GM18858 (cell line): ENCODE measurements at regions not wholly inside any gene's neighbourhood (a gene's known extent, or its start where the extent isn't known, plus 50 kb on each side); places are given as distances from the start of the nearest gene placed in this dataset.

Experiments used
- ATAC-seq: cut with Tn5 transposase; IDR thresholded peaks from one replicate; pipeline ENCODE4 v1.9.1; 2021; ENCODE audit not compliant: unreplicated experiment

DNA sequence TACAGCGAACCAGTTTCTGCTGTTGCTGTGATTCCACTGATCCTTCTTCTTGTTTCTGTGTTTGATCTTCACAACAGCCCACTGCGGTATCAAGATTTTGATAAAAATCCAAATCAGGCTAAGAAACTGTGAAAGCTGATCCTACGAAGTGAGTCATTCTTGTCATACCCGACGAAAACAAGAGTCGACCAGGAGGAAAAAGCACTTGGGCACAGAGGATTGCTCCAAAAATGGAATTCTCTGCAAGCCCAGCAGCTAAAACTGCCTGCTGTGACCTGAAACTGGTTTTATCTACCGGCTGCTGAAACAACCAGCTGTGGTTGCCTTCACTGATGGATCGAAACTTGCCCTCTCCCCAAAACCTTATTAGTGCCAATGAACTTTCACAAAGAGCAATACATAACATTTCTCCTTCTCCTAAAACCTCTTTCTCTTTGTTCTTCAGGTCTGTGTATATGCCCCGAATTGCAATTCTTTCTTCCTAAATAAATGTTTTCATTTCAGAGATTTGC is 607.0 kb upstream of the PRKX start:
- no peak for ATAC-seq

DNA sequence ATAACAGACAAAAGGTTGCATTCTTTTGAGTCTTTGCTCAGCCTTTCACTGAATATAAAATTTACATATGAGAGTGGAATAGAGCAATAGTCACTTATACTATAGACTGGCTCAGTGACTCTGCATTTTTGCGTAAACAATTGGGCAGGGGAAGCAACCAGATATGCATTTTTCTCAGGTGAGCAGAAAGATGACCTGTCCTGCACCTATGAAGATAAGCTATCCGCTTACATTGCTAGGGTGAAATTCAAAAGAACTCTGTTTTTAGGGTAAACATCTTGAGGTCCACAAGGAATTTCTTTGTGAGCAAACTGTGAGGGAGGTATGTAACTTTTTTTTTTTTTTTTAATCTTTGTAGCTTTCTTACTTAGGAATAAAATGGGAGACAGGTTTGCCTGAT is 602.4 kb upstream of the PRKX start:
- ATAC-seq: no peak

DNA sequence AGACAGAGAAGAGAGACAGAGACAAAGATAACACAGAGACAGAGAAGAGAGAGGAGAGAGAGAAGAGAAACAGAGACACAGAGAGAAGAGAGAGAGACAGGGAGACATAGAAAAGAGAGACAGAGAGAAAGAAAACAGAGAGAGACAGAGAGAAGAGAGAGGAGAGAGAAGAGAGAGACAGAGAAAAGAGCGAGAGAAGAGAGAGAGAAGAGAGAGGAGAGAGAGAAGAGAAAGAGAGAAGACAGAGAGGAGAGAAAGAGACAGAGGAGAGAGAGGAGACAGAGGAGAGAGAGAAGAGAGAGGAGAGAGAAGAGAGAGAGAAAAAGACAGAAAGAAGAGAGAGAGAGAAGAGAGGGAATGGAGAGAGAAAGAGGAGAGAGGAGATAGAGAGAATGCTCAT is 601.1 kb upstream of the PRKX start:
- ATAC-seq: no peak

DNA sequence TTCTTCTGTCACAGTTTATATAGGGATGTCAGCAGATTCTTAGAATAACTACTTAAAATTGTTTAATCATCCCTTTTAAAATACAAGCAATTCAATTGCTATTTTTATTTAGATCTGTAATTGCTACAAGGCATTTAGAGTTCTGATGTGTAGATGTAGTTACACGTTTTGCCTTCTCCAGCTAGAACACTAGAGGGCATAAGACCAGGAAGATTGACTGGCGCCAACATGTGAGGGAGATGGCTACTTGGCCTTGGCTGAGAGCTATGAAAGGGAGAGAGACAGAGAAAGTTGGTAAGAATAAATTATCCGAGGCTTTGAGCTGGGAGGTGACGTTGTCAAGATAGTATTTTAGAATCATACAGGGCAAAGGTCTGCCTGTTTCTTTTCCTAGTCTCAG is 563.7 kb upstream of the PRKX start:
- no peak for ATAC-seq

DNA sequence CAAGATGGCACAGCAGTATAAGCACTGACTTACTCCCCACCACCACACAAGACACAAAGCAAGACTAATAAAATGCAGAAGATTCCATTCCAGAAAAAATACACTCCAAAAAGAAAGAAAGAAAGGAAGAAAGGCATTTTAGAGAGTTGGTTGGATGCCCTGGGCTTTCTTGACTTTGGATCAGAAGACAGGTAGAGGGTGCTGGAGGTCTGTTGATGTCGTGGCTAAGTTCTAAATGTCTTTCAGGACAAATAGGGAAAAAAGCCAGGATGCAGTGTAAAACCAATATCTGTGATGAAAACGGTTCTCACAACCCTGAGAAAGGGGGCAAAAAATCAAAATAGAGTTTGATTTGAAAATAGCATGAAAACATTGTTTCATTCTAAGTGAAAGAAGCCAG is 555.2 kb upstream of the PRKX start:
- no peak for ATAC-seq

DNA sequence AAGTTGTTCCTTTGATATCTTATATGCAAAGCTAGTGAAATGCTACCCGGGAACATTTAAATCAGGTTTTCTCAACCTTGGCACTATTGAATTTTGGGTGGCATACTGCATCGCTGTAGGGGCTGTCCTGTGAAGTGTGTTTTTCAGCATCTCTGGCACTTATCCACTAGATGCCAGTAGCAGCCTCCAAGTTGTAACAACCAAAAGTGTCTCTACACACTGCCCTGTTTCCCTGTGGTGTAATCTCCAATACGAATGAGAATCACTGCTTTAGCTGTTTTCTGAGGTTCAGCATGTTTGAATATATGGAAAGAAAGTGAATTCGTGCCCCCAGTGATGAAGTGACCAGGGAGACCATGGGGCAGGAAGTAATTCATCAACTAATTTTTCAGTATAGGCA is 551.6 kb upstream of the PRKX start:
- no peak for ATAC-seq

DNA sequence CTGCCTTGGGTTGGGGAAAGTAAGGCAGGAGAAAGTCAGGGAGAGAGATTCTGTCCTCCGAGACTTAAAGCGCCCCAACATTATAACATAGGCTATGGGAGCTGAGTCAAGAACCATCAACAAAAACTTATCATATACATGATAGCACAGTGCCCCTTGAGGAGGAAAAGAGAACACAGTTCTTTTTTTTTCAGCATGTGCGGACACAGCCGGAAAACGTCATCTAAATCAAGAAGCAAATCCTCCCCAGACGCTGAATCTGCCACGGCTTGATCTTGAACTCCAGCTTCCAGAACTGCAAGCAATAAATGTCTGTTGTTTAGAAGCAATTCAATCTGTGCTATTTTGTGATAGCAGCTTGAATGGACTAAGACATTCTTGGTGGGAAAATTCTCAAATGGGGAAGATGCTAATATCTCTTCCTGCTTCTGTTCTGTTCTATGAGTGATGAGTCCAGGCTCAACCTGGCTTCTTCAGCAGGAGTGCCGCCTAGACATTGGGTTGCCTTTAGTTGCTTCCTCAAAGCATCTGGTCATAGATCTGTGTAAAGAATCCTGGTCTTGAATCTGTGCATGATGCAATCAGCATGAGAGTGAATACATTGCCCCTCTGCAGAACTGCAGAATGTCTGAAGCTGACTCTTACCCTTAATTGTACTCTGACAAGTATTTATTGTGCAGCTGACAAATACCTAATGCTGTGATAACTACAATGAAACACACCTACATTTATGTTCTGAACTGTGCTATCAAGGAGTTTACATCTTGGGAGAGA is 549.8 kb upstream of the PRKX start:
- ATAC-seq: peak; percentile 55

DNA sequence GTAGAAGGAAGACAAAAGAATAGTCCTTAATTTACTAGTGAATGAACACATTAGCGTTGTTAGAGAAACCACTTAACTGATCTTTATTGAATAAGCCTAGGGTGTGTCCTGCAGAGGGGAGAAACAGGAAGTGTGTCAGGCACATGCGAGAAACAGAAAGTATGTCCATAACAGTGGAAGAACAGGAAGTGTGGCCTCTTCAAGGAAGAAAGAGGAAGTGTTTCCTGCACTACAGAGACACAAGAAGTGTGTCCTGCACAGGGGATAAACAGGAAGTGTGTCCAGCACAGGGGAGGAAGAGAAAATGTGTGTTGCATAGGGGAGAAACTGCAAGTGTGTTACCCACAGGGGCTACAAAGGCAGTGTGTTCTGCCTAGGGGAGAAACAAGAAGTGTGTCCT is 539.6 kb upstream of the PRKX start:
- no peak for ATAC-seq

DNA sequence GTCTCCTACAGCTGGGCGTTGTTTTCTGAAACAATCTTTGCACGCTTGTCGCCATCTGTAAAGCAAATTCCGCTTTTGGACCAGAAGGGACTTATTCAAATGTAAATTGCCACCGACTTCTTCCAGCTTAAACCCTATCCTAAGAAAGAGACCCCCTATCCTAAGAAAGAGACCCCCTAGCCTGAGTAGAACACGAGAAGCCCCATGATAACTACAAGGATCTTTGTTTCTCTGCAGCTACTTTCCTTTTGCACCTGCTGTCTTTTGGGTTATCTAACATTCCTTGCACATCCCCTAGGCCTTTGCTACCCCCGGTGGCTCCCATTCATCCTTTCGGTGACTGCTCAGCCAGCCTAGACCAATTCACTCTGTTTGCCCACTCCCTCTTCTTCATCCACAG is 536.0 kb upstream of the PRKX start:
- no peak for ATAC-seq

DNA sequence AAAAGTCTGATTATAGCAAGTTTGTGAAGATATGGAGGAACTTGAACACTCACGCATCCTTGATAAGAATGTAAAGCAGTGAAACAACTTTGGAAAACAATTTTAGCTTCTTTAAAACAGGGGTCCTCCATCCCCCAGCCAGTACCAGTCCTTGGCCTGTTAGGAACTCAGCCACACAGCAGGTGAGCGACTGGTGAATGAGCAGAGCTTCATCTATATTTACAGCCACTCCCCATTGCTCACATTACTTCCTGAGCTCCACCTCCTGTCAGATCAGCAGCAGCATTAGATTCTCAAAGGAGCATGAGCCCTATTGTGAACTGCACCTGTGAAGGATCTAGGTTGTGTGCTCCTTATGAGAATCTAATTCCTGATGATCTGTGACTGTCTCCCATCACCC is 530.3 kb upstream of the PRKX start:
- ATAC-seq: no peak

DNA sequence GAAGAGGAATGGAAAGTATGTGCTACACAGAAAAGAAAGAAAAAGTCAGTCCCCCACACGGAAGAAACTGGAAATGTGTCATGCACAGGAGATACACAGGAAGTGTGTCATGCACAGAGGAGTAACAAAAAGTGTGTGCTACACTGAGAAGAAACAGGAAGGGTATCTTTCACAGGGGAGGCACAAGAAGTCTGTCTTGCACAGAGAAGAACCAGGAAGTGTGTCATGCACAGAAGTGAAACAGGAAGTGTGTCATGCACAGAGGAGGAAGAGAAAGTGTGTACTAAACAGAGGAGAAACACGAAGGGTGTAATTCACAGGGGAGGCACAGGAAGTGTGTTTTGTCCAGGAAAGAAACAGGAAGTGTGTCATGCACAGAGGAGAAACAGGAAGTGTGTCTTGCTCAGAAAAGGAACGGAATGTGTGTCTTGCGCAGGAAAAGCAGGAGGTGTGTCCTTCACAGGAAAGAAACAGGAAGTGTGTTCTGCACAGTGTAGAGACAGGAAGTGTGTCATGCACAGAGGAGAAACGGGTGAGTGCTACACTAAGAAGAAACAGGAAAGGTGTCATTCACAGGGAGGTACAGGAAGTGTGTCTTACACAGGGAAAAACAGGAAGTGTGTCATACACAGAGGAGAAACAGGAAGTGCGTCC is 527.2 kb upstream of the PRKX start:
- peak; percentile 32 for ATAC-seq

DNA sequence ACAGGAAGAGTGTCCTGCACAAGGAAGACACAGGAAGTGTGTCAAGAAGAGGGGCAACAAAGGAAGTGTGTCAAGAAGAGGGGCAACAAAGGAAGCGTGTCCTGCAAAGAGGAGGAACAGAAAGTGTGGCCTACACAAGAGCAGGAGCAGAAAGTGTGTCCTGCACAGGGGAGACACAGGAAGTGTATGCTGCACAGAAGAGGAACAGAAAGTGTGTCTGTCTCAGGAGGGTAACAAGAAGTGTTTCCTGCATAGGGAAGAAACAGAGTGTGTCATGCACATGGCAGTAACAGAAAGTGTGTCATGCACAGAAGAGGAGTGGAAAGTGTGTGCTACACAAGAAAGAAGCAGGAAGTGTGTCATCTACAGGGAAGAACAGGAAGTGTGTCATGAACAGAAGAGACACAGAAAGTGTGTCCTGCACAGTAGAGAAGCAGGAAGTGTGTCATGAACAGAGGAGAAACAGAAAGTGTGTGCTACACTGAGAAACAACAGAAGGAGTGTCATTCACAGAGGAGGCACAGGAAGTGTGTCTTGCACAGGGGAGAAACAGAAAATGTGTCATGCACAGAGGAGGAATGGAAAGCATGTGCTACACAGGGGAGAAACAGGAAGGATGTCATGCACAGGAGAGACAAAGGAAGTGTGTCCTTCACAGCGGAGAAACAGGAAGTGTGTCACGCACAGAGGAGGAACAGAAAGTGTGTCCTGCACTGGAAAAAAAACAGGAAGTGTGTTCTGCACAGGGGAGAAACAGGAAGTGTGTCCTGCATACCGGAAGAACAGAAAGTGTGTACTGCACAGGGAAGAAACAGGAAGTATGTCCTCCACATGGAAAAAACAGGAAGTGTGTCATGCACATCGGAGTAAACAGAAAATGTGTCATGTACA is 526.4 kb upstream of the PRKX start:
- peak; percentile 34 for ATAC-seq

DNA sequence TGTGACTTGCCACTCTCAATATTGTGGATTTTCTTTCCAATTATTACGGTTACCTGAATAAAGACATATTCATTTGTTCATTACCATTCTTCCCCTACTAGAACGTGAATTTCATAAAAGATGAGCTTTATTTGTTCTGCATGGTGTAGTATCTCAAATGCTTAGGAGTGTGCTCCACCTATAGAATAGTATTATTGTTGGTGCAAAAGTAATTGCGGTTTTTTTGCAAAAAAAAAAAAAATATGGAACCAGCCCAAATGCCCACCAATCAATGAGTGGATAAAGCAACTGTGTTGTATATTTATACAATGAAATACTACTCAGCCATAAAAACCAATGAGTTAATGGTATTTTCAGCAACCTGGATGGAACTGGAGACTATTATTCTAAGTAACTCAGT is 525.5 kb upstream of the PRKX start:
- no peak for ATAC-seq

DNA sequence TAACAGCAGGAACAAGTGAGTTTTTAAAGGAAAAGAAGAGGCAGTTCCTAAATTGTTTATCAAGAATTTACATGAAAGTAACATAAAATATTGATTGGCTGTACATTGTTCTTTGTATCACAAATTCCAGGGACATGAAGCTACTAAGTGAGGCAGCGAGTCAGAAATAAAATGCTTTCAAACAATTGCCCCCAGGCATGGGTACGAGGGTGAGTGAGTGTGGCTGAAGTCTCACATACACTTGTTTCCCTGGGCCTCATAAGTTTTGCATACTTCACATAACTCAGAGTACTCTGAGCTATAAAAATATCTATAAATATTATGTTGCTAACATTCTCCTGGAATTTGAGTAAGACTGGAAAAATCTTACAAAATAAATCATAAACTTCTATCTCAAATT is 511.6 kb upstream of the PRKX start:
- ATAC-seq: no peak

DNA sequence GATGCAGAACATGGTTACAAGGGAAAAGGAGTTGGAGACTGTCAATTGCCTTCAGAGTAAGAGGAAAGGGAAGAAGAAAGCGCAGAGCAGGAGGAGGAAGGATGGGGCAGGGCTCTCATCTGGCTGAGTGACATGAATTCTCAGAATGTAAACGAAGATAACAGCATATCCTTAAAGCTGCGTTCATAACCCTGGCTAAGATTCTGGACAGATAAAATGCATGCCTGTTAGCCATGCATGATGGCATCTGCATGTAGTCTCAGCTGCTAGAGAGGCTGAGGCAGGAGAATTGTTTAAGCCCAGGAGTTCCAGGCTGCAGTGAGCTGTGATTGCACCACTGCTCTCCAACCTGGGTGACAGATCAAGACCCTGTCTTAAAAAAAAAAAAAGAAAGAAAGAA is 493.5 kb upstream of the PRKX start:
- ATAC-seq: no peak

DNA sequence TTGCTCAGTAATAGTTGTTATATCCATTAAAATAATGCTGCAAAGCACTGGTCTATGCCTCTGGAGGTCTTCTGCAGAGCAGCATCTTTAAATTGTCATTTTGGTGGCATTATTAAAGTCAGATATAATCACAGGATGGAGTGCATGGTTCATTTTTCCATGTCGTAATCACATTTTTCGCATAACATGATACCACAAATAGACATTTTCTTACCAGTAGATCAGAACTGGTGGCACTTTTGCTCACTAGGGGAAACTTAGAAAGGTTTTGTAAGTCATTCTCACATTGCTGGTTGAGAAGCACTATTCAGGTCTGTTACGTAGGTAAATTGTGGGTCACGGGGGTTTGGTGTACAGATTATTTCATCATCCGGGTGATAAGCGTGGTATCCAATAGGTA is 484.5 kb upstream of the PRKX start:
- ATAC-seq: no peak

DNA sequence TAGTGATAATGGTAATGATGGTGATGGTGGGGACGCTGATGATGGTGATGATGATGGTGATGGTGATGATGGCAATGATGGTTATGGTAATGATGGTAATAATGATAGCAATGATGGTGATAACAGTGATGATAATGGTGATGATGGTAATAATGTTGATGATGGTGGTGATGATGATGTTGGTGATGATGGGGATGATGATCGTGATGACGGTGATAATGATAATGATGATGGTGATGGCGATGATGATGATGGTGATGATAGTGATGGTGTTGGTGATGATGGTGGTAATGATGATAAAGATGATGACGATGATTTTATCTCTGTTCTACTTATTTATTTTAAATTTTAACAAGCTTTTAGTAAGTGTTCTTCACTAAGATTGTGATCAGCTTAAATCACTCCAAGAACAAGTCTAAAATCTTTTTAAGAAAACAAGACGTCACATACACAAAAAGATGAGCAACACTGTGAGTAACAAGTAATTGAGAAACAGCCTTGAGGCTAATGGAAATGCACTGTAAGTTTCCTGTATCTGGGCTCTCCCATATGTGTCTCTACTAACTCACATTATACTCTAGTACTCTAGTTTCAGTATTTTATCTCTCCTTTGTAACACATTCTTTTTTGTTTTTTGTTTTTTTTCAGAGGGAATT is 480.2 kb upstream of the PRKX start:
- no peak for ATAC-seq

DNA sequence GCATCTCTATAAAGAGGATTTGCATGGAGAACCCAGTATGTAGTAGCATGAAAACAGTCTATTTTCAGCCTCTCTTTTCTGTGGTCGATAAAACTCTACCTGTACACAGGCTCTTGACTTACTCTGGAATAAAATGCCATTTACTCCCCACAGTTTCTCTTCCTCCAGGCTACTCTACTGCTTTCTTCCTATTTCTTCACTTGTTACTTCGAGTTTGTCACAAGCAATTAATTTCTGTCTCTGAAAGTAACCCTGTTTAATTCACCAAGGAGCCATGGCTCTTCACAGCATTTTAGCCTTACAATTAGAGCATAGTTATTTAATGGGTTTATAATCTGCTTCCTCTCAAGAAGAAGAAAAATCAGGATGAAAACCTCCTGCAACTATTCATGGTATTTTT is 472.9 kb upstream of the PRKX start:
- no peak for ATAC-seq

DNA sequence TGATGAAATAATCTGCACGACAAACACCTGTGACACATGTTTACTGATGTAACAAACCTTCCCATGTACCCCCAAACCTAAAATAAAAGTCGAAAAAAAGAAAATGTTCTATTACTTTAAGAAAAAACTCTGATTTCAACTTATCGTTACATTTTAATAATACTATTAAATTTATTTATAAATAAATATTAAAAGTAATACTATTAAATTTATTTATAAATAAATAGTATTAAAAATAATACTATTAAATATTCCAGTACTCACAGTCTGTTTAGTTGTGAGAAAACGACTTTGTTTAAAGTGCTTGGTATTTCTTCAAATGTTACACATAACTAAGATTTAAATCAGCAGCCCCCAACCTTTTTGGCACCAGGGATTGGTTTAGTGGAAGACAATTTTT is 471.6 kb upstream of the PRKX start:
- no peak for ATAC-seq

DNA sequence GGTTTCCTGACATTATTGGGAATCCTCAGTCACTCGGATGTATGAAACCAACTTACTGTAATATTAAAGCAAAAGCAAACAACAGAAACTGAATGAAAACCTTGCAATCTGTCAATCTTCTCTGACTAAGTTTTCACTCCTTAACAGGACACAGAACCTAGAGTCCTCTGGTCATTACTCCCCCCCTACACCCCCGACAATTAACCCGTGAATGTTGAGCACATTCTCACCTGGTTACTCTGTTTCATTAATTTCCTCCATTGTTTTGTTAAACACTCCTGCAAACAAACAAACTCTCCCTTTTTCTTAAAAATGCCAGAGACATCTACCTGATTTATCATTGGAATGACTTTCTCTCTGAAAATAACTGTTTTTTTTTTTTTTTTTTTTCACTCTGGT is 469.0 kb upstream of the PRKX start:
- ATAC-seq: no peak

DNA sequence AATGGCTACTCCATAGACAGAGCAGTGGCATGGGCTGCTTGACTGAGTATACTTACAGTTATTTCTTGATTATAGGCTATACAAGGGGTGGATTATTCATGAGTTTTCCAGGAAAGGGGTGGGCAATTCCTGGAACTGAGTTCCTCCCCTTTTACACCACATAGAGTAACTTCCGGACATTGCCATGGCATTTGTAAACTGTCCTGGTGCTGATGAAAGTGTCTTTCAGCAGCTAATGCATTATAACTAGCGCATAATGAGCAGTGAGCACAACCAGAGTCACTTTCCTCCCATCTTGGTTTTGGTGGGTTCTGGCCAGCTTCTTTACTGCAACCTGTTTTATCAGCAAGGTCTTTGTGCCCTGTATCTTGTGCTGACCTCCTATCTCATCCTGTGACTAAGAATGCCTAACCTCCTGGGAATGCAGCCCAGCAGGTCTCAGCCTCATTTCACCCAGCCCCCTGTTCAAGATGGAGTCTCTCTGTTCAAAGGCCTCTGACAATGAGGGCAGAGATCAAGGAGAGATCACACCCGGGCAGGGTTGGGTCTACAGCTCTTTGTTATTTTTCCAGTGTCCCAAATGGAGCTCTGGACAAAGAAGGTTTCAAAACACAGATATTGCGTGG is 468.4 kb upstream of the PRKX start:
- ATAC-seq: no peak
